ENCODE measurements at regions not wholly inside any gene's neighbourhood (a gene's known extent, or its start where the extent isn't known, plus 50 kb on each side); places are given as distances from the start of the nearest gene placed in this dataset.

GRCh38 chr7:149621776-149622175 is 124.2 kb upstream of the ZNF746 start (continued):
- TF ChIP-seq CBX5 (IDR thresholded peaks at IDR 0.05; ENCODE audit: low read depth, low read length) (no peak), EGR1 (IDR thresholded peaks at IDR 0.05; ENCODE audit: borderline replicate concordance, low read depth, low read length) (no peak), ASH2L (IDR thresholded peaks at IDR 0.05; ENCODE audit: low read length) (no peak), RFX5 (IDR thresholded peaks at IDR 0.05; ENCODE audit: borderline replicate concordance, low read depth, low read length) (no peak)

All from H1 (cell line).